GM18505 (cell line): ENCODE measurements at regions not wholly inside any gene's neighbourhood (a gene's known extent, or its start where the extent isn't known, plus 50 kb on each side); places are given as distances from the start of the nearest gene placed in this dataset.

ENCODE experiments used
- ATAC-seq: cut with Tn5 transposase; IDR thresholded peaks from one replicate; pipeline ENCODE4 v1.9.1; 2021; ENCODE audit not compliant: unreplicated experiment
- POLR2A ChIP-seq: IDR thresholded peaks from 4 replicates; pipeline ENCODE4 v1.6.1; 2011; ENCODE audit warnings: borderline replicate concordance; ENCODE audit not compliant: insufficient read depth, insufficient read length; ENCODE audit errors: extremely low read depth

- ATAC-seq: no peak
- no peak for TF ChIP-seq POLR2A
These were observed 160.2 kb downstream of the SH2D4B start for GRCh38 chr10:80697926-80698325.

DNA sequence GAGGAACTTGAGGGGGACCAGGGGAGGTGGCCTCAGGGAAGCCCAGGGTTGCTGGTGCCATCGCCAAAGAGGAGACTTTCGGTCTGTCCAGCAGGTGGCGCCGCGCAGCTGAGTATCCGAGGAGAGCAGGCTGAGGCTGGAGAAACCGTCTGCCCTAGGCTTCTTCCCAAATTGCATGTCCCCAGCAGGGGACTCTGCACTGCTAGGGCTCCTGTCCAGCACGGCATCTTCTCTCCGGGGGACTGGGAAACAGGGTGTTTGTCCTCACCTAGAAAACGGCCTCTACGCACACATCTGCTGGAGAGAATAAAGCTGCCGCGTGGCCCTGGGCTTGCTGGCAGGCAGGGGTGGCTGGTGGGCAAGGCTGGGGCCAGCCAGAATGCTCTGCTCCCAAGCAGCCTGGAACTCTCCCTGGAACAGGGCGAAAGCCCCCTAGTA, 161.9 kb downstream of the SH2D4B start:
- ATAC-seq: peak; percentile 92
- TF ChIP-seq POLR2A: no peak

DNA sequence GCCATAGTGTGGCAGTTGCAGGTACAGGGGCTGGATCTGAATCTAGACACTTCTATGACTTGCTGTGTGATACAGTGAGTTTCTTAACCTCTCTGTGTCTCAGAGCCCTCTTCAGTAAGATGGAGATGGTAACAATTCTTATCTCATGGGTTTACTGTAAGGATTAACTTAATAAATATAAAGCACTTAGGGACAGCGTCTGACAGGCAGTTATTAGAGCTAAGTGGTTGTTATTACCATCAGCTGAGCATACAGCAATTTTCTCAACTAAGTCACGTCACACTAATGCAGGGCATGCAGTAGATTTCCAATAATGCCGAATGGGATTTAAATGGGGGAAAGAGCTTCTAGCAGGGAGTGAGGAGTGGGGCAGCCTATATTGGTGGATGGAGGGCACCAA, 162.6 kb downstream of the SH2D4B start:
- ATAC-seq: no peak
- no peak for TF ChIP-seq POLR2A

- no peak for ATAC-seq
- TF ChIP-seq POLR2A: no peak
These were observed 163.2 kb downstream of the SH2D4B start for GRCh38 chr10:80700760-80701444.

GRCh38 chr10:80701706-80702105, 164.0 kb downstream of the SH2D4B start:
- TF ChIP-seq POLR2A: no peak
- no peak for ATAC-seq

GRCh38 chr10:80702143-80702542, 164.4 kb downstream of the SH2D4B start:
- no peak for TF ChIP-seq POLR2A
- ATAC-seq: no peak

- TF ChIP-seq POLR2A: no peak
- no peak for ATAC-seq
These were observed 168.2 kb downstream of the SH2D4B start for GRCh38 chr10:80705899-80706298.

DNA sequence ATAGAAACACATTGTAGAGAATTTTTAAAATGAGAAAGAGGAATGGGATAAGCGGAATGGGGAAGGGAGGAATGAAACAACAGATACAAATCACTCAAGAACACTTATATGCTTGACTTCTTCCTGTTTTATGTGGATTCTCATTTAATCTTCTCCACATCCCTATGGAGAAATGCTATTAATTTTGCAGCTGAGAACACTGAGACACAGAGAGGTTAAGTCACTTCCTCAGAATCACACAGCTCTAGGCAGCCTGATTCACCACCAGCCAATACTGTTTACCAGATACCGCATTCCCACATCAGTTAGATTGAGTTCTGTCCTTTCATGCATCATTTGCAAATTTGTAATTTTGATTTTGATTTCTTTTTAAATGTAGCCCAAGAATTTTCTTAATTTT, 170.5 kb downstream of the SH2D4B start:
- ATAC-seq: no peak

GRCh38 chr10:80708808-80709207, 171.1 kb downstream of the SH2D4B start:
- no peak for TF ChIP-seq POLR2A
- no peak for ATAC-seq

More for the DNA sequence above, 170.5 kb downstream of the SH2D4B start:
- TF ChIP-seq POLR2A: no peak

GRCh38 chr10:80709866-80710265, 172.2 kb downstream of the SH2D4B start:
- ATAC-seq: no peak
- no peak for TF ChIP-seq POLR2A

- TF ChIP-seq POLR2A: no peak
- no peak for ATAC-seq
These were observed 175.8 kb downstream of the SH2D4B start for GRCh38 chr10:80713398-80713928.

GRCh38 chr10:80714566-80714965, 176.9 kb downstream of the SH2D4B start:
- TF ChIP-seq POLR2A: no peak
- ATAC-seq: no peak

DNA sequence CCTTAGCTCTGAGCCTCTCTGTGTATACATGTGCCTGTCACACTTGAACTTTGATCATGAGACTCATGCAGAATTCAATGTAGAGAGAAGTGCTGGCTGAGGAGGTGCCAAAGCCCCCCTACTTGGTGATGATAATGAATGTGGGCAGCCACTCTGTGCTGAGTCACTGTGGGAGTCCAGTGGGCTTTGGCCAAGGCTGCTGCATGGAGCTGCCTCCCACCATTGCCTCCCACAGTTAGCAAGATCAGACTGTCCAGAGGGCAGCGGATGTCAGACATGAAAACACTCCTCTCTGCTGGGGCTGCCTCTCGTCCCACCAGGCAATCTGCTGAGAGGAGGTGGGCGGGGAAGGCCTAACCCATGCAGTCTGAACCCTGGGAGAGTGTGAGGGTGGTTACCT, 180.3 kb downstream of the SH2D4B start:
- no peak for ATAC-seq
- TF ChIP-seq POLR2A: no peak

DNA sequence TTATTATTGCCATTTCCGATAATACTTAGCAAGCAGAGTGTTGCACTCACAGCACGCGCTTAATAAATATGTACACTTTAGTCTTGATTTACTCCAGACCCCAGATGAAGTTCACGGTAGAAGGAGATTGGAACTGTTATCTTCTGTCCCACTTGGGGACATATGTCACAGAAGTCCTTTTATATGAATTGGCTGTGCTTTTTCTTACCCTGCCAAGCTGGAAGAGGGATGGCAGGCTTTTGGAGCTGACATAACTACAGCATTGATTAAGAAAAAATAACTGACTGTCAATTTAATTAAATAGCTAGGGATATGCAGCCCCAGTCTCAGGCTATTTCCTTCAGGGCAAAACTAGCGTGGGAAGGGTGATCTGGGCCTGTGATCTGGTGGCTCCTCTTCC, 182.2 kb downstream of the SH2D4B start:
- TF ChIP-seq POLR2A: no peak
- no peak for ATAC-seq
